Stimulated activated CD8-positive, alpha-beta memory T cell treated with anti-CD3 and anti-CD28 coated beads, Interleukin-4, amount 100 ng/mL, for 48 hours (primary cell): ENCODE measurements at regions not wholly inside any gene's neighbourhood (a gene's known extent, or its start where the extent isn't known, plus 50 kb on each side); places are given as distances from the start of the nearest gene placed in this dataset.
"Not testable (repeated sequence)": the region's sequence is repeated elsewhere in the genome, so short reads cannot be mapped to it uniquely, and the experiment has no call there.

ENCODE experiments used
- DNase-seq: peaks from one replicate; pipeline ENCODE4 v3.0.0-alpha.2; 2020

DNA sequence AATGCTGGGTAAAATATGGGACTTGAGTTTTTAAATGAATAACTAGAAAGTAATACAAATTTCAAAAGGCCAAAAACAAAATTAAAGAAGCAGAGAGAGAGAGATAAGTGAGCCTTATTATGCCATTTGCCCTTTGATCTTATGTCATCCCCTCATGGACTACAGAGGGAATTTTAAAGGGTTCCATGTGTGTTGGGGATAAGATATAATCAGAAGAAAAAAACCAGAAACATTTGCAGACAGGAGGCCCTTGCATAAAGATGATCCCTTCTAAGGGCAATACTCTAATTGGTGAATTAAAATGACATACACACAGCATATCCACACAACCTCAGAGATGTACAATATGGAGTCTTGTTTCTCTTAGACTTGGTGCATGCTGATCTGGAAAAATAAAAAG lies 406.6 kb upstream of the LARGE1 start:
- DNase-seq, result no peak

DNA sequence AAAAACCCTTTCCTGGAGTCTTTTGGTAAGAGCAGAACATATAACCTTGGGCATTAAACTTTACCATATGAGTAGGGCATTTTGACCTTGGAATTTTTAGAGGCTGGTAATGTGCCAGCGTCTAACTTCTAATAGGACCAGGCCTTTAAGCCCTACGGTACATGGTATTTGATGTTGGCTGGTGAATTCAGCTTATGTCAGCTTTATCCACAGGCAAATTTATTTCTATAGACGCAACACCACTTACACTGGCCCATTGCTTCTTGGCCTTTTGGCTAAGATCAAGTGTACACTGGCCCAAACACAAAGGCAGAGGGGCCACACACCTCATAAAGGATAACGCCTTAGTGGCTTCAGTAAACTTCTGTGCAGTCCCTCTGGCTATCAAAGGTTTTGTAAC lies 410.2 kb upstream of the LARGE1 start:
- no peak for DNase-seq

DNA sequence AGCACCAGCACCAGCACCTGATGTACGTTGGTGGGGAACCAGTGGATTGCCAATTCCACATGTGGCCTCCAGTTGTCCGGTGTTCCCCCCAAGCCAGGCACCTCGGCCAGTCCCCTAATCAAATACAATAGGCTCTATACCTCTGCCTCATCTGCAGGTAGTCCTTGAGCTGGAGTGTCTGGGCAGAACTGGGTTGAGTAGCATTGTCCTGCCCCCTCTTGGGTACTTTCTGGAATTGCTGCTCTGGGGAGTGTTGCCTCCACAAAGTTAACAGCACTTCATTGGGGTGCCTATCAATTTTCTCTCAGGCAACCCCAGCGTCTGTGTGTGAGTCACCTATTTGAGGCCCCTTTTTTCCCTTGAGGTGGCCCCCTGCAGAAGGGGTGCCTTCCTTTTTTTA lies 413.0 kb upstream of the LARGE1 start:
- DNase-seq, result no peak

DNA sequence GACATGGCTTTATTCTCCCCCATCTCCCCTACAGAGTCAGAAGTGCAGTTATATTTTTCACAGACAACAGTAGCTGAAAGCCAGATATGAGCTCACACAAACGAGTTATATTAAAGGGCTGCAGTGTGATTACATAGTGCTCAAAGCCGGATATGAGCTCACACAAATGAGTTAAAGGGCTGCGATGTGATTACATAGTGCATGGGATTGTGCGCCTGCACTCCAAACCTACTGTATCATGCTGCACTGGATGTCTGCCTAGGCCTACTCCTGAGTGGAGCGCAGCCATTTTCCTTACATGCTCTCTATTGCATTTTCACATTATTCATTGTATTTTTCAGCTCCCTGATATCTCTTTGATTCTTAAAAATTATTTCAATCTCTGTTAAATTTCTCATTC lies 414.6 kb upstream of the LARGE1 start:
- DNase-seq, result no peak

DNA sequence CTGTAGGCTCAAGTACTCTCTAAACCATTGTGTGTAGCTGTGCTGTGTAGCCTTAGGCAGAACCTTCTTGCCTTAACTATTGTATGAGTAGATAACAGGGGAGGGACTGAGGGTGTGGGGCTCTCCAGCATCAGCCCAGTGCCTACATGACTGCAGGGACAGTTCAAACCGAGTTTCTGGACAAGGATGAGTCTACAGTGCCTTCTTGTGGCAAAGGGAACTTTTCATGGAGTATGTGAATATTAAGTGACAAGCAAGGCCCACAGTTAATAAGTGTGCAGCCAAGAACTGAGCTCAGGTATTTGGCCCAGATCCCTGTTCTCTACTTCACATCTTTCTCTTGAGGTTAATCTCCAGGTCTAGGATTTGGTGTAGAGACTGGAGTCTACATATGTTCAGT lies 424.4 kb upstream of the LARGE1 start:
- DNase-seq, result no peak

DNA sequence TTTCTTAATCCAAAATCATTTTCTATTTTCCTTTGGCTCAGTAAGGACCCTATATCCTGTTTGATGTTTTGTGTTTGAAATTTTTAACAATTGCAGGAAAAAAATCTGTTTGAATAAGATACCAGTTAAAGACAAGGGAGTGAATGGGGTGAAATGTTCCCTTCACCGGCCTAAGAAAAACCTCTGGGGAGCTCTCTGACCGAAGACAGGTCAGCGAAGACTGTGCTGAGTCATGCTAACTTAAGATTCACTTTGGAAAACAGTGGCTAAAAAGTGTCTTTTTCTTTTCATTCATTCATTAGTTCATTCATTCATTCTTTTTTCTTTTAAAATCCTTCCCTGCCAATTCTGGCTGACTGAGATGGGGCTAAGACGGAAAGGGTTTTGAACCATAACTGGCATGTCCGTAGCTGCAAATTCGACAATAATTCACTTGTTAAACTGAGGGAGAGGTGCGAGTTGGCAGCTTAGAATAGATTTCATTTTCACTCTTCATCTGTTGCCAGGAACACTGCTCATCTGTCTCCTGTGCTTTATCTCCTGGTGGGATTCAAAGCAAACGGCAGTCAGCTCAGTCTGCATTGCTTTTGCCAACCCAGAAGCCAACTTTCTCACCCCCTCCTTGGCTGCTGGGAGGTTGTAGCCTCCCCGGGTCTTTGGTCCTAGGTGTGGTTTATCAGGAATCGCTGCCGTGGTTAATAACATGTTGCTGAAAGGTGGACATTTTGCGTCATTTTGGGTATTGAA lies 434.0 kb upstream of the LARGE1 start:
- no peak for DNase-seq

DNA sequence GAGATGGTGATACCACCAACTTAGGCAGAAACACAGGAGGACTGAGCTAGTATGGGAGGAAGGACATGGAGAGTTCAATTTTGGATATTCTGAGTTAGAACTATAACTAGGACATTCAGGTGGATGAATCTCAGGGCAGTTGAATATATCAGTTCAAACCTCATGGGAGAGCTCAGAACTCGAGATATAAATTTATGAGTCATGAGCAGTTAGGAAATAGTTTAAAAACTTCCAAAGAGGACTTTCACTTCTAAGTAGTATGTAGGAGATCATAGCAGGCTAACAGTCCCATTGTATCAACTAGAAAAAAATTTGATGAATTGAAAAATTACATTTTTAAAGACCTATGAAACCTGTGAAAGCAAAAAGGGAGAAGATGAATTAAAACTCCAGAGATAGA lies 436.2 kb upstream of the LARGE1 start:
- DNase-seq, result no peak

DNA sequence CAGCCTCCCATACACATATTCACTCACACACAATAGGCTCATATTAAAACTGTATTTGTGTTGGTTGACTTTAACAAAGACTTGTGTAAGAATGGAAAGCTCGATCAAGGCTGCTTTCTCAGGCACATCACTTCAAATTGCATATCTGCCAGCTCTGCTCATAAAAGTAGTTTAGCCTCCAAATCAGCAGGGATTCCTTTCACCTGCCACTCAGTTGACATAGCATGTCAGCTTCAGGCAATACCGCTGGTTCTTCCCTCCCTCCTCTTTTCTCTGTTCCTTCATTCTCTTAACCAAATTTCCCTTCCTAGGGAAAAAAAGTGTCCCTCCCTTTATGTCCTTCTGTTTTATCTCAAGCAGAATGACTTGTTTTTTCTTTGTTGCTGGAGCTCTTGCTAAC lies 450.4 kb upstream of the LARGE1 start:
- no peak for DNase-seq

DNA sequence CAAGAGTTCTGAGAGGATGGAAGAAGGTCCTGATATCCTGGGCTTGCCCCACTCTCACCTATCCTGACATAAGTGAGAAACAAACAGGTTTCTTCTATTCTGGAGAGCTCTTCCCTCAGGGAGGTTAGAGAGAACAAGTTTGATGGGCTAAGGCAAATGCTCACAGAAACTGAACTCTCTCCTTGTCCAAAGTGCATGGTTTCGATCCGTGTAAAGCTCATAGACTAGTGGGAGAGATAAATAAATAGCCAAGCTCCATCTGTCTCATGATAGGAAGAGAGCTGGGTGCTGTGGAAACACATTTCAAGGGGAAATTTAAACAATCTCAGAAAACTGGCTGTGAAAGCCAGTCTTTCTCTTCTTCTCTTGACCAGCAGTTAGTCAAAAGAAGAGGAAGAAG lies 459.5 kb upstream of the LARGE1 start:
- DNase-seq, result no peak

DNA sequence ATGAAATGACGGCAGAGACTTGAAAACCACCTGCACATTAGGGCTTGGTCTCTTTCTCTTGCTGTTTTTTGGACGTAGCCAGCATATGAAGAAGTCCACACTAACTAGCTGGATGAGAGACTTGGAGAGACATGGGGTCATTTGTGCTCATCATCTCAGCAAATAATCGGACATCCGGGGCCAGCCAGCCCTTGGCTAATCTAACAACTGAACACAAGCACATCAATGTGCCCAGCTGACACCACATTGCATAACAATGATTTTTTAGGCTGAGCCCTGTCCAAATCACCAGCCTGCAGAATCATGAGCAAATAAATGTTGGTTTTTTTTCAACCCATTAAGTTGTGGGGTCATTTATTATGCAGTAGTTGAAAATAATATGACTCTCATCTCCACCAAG lies 460.3 kb upstream of the LARGE1 start:
- DNase-seq, result no peak

DNA sequence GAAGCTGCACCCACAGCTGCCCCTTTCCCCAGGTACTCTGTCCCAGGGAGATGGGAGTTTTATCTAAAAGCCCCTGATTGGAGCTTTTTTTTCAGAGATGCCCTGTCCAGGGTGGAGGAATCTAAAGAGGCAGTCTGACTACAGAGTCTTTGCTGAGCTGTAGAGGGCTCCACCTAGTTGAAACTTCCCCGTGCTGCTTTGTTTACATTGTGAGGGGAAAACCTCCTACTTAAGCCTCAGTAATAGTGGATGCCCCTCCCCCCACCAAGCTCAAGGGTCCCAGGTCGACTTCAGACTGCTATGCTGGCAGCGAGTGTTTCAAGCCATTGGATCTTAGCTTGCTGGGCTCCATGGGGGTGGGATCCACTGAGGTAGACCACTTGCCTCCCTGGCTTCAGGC lies 470.1 kb upstream of the LARGE1 start:
- no peak for DNase-seq

DNA sequence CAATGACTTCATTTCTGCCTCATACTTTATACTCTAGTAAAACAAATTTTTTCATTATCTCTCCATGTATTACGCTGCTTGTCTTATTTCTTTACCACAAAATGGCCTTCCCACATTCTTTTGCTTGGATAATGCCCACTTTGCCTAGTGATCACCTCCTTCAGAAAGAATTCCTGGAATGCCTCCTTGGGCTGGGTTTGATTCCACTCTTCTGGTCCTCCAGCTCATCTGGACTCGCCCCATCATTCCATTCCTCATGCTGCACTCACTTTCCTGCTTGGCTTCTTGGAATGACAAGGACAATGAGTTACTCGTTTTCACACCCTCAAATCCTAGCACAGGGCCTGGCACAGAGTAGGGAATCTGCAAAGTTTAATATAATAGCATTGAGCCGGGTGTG lies 475.1 kb upstream of the LARGE1 start:
- DNase-seq, result no peak

DNA sequence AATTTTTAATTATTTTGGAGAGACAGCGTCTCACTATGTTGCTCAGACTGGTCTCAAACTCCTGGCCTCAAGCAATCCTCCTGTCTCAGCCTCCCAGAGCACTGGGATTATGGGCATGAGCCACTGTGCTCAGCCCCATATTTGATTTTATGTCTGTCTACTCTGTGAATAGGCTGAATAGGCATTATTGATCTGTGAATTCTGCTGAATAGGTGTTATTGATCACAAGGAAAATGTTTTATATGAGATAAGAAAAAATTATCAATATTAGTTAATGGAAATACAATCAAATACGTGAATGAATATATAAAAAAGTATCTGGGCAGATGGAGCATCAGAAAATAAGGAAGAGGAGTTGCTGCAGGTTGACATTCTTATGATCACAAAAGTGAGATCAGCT lies 483.4 kb upstream of the LARGE1 start:
- no peak for DNase-seq

DNA sequence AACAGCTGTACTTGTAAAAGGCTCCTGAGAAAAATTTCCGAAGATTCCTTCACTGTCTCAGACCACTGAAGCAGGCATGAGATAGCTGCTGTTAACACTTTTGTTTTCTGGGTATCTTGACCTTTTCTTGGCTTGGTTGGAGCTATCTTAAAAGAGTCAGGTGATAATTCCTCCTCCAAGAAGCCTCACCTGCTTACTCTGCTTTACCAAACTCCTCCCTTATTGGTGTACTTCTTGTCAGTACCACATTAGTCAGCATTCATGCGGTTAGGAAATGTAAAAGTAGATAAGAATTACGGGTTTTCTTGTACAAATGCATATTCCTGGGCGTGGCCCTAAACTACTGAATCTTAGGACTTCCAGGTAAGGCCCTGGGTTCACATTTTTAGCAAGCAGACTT lies 489.8 kb upstream of the LARGE1 start:
- no peak for DNase-seq

DNA sequence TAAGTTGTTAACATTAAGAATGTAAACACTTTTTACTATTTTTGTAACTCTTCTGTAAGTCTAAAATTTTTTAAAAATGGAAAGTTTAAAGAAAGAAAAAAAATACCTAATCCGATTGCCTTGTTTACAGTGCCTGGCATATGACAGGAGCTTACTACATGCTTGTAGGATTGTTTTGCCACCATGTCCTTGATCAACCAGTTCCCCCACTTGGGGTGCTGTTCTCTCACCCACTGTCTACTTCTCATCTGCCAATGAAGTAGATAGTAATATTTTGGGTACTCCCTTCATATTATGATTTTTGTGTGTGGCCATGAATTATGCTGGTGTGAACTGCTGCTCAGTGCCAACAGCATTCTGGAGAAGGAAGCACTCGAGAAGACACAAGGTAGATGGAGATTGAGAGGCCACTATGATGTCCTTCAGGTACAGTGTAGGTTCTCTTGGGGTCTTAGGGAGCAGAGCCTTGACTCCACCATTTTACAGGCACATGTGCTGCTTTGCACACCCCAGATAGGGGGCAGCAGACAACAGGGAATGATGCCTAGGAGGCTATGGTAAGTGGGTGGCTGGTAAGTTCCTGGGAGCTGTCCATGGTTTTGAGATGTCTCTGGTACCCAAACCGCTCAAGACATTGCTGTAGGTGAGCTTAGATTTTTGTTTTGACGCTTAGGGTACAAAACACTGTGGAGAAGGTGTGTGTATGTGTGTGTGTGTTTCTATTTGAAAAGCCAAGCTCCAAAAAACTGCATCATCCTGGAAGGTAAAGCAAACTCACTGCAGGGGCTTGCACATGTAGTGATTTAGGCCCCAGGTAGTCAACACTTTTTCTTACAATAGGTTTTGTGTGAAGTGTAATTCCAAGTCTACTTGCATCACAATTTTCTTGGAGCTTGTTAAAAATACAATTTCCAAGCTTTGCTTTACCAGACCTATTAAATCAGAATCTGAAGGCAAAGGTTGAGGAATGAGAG lies 494.5 kb upstream of the LARGE1 start:
- peak; percentile 40 for DNase-seq

DNA sequence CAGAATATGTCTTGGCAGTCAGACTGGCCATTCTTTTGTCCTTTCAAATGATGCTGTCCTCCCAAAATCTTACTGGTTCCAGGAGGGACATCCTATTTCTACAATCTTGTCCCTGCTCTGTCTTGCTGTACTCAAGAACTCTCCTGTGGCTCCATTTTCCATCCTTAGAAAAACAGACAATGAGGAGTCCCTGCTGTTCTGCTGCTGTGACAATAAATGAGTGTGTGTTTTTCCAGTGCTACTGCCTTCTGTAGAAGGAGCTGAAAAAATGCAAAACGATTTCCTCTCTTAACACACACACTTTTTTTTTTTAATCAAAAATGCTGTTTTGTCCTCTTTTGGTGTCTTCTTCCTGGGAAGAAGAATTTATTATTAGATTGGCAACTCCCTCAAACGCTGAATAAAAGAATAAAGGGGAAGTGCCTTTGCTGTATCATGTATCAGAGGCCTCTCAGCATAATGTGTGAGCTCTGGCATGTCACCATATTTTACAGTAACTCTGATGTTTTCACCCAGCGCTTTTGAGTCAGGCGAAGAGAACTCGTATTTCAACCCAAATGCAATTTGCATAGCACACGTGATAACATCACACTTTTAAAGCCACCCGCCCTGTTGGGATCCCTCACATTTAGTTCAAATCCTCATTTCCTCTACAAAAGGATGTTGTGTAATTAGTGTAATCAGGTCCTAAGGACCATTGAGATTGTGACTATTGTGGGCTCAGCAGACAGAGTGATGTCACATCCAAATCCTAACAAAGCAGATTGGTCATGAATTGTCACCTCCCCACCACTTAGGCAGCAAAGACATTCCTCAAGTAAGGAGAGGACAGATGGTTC lies 496.0 kb upstream of the LARGE1 start:
- DNase-seq, result no peak

DNA sequence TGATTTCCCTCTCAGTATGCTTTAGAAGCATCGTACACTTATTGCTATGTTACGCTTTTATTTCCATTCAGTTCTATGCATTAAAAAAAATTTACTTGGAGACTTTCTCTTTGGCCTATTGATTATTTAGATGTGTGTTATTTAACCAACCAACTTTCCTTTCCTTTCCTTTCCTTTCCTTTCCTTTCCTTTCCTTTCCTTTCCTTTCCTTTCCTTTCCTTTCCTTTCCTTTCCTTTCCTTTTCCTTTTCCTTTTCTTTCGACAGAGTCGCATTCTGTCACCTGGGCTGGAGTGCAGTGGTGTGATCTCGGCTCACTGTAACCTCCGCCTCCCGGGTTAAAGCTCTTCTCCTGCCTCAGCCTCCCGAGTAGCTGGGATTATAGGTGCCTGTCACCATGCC lies 502.7 kb upstream of the LARGE1 start:
- not testable (repeated sequence) for DNase-seq

DNA sequence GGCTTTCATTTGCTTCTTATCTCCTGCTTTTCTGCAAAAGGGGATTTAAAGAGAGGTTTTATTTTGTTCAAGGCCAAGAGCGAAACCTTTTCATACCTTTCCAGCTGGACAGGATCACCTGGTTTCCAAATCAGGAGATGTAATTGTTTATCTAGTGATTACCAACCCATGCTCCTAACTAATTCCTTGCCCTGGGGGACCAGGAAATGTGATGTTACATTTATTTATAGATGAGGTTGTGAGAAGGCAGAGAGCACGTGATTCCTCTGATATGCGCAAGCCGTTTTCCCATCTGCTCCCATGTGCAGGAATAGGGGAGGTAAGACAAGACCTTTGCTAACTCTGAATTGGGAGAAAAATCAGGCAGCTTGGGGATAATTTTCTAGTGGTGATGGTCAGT lies 507.2 kb upstream of the LARGE1 start:
- no peak for DNase-seq

DNA sequence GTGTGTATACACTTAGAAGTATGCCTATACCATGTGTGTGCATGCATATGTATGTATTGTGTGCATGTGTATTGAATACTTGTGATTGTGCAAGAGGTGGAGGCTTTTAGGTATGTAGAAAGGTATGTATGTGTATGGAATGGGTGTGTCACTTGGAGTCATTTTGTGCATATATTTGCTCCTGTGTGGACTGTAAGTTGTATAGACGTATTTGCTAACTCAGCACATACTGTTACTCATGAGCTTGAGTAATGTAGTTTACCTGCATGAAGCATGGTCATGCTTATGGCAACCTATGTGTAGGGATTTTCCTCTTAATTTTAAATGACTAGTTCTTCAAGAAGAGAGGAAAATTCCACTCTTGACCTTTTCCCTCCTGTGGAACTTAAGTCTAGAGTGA lies 507.6 kb upstream of the LARGE1 start:
- DNase-seq, result no peak

DNA sequence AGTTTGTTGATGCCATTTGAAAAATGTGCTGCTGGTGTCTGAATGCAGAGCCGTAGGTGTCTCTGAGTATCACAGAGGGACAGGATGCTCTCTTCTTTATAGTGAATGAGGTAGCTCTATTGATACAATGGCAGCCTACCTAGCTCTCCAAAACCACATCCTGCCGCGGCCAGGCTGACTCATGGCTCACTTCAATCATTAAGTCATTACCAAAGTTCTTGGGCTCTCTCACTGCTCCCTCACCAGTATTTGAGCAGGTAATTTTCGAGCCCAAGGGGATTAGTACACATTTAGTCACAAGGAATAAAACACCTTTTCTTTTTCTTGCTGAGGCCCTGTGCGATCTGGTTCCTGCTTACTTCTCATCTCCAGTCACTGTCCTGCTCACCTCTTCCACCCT lies 509.0 kb upstream of the LARGE1 start:
- DNase-seq, result no peak

DNA sequence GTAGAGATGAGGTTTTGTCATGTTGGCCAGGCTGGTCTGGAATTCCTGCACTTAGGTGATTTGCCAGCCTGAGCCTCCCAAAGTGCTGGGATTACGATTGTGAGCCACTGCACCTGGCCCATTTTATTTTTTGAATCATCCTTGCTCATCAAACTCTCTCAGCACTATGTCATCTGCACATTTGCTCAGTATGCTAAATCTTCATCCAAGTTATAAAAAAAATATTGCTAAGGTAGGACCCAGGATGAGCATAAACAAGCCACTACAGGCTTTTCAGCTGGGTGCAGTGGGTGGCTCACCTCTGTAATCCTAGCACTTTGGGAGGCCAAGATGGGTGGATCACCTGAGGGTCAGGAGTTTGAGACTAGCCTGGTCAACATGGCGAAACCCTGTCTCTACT lies 510.1 kb upstream of the LARGE1 start:
- DNase-seq, result no peak

DNA sequence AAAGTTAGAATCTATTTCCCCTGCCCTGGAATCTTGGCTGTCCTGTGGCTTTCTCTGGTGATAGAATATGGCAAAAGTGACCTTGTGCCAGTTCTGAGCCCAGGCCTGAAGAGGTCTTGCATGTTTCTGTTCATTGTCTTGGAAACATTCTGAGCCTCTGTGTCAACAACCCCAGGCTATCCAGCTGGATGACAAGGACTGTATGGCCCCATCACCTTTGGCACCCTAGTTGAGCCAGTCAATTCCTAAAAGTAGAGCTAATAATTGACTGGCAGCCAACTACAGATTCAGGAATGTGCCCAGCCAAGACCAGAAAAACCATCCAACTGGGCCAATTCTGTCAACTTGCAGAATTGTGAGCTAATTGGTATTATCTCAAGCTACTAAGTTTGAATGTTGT lies 514.1 kb upstream of the LARGE1 start:
- no peak for DNase-seq

DNA sequence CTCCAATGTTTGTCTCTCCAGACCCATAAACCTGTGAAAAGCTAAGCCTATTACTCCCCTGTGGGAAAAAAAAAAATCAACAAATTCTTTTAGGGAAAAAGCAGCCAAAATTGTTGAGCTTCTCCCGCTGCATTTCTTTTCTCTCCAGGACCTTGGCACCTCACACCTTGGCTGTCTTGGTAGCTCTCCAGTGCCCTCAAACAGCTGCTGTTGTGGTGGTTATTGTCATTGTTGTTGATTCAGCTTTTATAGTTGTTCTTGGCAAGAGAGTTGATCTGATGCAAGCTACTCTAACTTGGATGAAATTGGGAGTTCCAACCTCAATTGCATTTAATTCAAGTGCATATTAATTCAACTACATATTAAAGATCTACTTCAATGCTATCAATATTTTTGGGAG lies 516.9 kb upstream of the LARGE1 start:
- no peak for DNase-seq
